HCT116 (cell line): ENCODE measurements at regions not wholly inside any gene's neighbourhood (a gene's known extent, or its start where the extent isn't known, plus 50 kb on each side); places are given as distances from the start of the nearest gene placed in this dataset.

Source experiments
- FOSL1 ChIP-seq: IDR thresholded peaks from 2 replicates; pipeline ENCODE4 v1.6.1; 2012; ENCODE audit warnings: low read depth
- POLR2AphosphoS5 ChIP-seq: IDR thresholded peaks from 2 replicates; pipeline ENCODE4 v1.6.1; 2011; ENCODE audit warnings: mild to moderate bottlenecking, low read depth, low read length, moderate library complexity

GRCh38 chr3:117695321-117695720, 985.7 kb downstream of the TUSC7 start:
- TF ChIP-seq FOSL1: no peak
- no peak for TF ChIP-seq POLR2AphosphoS5
